BJ (cell line): ENCODE measurements at regions not wholly inside any gene's neighbourhood (a gene's known extent, or its start where the extent isn't known, plus 50 kb on each side); places are given as distances from the start of the nearest gene placed in this dataset.

Source experiments
- CTCF ChIA-PET: fragments of 350-600 bp; formaldehyde crosslinking; extraction: SDS; loops from one replicate; lab custom pipeline; 2021; ENCODE audit warnings: antibody characterized with exemption, inconsistent platforms; lab: Yijun Ruan, JAX
- POLR2A ChIA-PET: fragments of 300-600 bp; sonication (Branson Sonifier 250); formaldehyde crosslinking; extraction: SDS; loops from one replicate; lab custom pipeline; 2021; ENCODE audit warnings: antibody characterized with exemption; lab: Charles Lee
- DNase-seq: peaks from one replicate; pipeline ENCODE4 v3.0.0-alpha.2; 2011; ENCODE audit warnings: low read depth
- H3K27me3 ChIP-seq: 2 replicates; pipeline ENCODE4 v1.6.0; 2011; ENCODE audit warnings: low read length; ENCODE audit not compliant: control insufficient read depth, insufficient read depth
- H3K36me3 ChIP-seq: 2 replicates; pipeline ENCODE4 v1.5.1; 2011; ENCODE audit warnings: low read length; ENCODE audit not compliant: control insufficient read depth, insufficient read depth
- H3K4me3 ChIP-seq: 2 replicates; pipeline ENCODE4 v1.5.1; 2011; ENCODE audit warnings: low read depth, mild to moderate bottlenecking, control low read depth, low read length
- CTCF ChIP-seq: IDR thresholded peaks from 2 replicates; pipeline ENCODE4 v1.5.1; 2011; ENCODE audit warnings: low read depth, mild to moderate bottlenecking, control low read depth, inconsistent platforms, low read length, moderate library complexity; ENCODE audit not compliant: insufficient read depth

GRCh38 chr10:61186408-61186807 is 242.4 kb upstream of the RHOBTB1 start:
- no peak for DNase-seq
- no peak for TF ChIP-seq CTCF
- H3K4me3 ChIP-seq = no peak overlapping the region
- no peaks in the 10 kb centered on the region for H3K27me3 ChIP-seq
- H3K36me3 ChIP-seq = no peaks in the 10 kb centered on the region
- CTCF ChIA-PET = interaction anchor here (0.9 kb wide), 1 partner anchor 366 kb away, joined by 3 read pairs; no protein-coding TSS in a partner anchor
- POLR2A ChIA-PET = no interaction called here

GRCh38 chr10:61184429-61184828 is 240.4 kb upstream of the RHOBTB1 start:
- DNase-seq = no peak
- ChIA-PET POLR2A (no interaction called here), CTCF (interaction anchor here (0.7 to 0.8 kb wide), 2 partner anchors 44 to 55 kb away, joined by 3 to 5 read pairs; no protein-coding TSS in a partner anchor)
- Histone ChIP-seq H3K27me3 (no peaks in the 10 kb centered on the region), H3K4me3 (no peak overlapping the region), H3K36me3 (no peaks in the 10 kb centered on the region)
- TF ChIP-seq CTCF = no peak

GRCh38 chr10:61183967-61184366 is 240.0 kb upstream of the RHOBTB1 start:
- POLR2A ChIA-PET = no interaction called here
- Histone ChIP-seq H3K36me3 (no peaks in the 10 kb centered on the region), H3K27me3 (no peaks in the 10 kb centered on the region), H3K4me3 (no peak overlapping the region)
- CTCF ChIA-PET = interaction anchor here (0.7 to 0.8 kb wide), 2 partner anchors 44 to 55 kb away, joined by 3 to 5 read pairs; no protein-coding TSS in a partner anchor
- TF ChIP-seq CTCF = no peak
- DNase-seq = no peak

- no peak for DNase-seq
- Histone ChIP-seq H3K4me3 (no peak overlapping the region), H3K36me3 (no peaks in the 10 kb centered on the region), H3K27me3 (no peaks in the 10 kb centered on the region)
- POLR2A ChIA-PET = no interaction called here
- no peak for TF ChIP-seq CTCF
- CTCF ChIA-PET = interaction anchor here (1.2 to 2.0 kb wide), 2 partner anchors 9 to 12 kb away, joined by 4 to 9 read pairs; no protein-coding TSS in a partner anchor
Measured at GRCh38 chr10:61181832-61182231, 237.8 kb upstream of the RHOBTB1 start.

- POLR2A ChIA-PET = no interaction called here
- CTCF ChIA-PET = interaction anchor here (1.6 kb wide), 1 partner anchor 10 kb away, joined by 5 read pairs; no protein-coding TSS in a partner anchor
Measured at GRCh38 chr10:61179771-61180170, 235.8 kb upstream of the RHOBTB1 start.

More at GRCh38 chr10:61179771-61180170, 235.8 kb upstream of the RHOBTB1 start:
- no peak for TF ChIP-seq CTCF
- DNase-seq = no peak
- H3K27me3 ChIP-seq = no peaks in the 10 kb centered on the region
- H3K36me3 ChIP-seq = no peaks in the 10 kb centered on the region
- H3K4me3 ChIP-seq = no peak overlapping the region
